Ecto neural progenitor cell (in vitro differentiated cells): ENCODE measurements at regions not wholly inside any gene's neighbourhood (a gene's known extent, or its start where the extent isn't known, plus 50 kb on each side); places are given as distances from the start of the nearest gene placed in this dataset.

Experiments used
- DNase-seq: peaks from one replicate; pipeline ENCODE4 v3.0.0-alpha.2; 2018; ENCODE audit warnings: low spot score

DNA sequence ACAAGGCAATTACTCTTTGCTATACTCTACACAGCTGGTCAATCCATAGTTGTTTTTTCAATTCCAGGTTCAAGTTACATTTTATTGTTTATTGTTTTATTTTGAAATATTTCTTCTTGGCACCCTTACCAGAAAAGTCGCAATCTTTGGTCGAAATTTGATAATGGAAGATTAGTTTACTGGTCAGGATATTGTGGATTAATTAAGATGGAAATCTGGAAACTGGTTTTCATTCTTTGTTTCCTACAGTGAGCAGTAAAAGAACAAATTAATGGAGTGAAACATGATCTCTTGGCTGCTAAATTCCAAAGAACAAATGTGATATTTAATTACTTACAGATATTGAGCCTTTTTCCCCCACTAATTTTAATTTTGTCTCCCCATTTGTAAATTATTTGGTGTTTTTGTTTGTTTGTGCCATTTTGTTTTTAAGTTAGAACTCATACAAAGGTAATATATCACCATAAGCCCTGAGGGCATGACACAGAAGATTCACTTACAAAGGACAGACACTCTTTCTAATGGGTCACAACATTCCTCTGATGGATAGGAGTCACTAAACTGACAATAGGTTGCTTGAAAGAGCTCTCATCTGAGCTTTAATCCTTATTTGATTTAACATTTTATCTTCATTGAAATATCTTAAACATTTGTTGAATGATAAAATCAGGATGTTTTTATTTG, 700.2 kb downstream of the KCNJ2 start:
- DNase-seq: no peak

DNA sequence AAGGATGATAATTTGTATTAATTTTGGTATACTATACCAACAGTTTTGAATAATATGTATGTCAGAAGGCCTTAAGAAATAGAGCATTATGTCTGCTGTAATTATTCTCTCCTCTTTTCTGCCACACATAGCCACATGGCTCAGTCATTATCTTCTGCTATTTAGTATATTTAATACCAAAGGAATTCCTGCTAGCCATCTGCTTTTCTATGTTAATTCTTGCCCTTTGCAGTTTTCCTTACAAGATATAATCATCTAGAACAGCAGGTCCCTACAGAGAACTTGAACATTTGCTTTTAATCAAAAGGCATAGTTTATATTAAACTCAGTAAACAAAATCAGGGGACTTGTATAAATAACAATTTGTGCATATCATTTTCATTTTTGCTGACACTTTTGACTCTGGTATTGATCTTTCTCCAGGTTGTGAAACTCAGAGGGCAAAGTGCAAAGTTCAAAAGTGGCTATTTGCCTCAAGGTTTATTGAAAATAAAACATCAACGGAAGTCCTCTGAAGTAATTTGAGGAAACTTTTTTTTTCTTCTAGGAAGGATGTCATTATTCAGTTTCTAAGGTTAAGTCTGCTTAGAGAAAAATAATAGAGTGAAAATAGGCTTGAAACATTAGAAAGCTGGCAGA, 702.0 kb downstream of the KCNJ2 start:
- no peak for DNase-seq

DNA sequence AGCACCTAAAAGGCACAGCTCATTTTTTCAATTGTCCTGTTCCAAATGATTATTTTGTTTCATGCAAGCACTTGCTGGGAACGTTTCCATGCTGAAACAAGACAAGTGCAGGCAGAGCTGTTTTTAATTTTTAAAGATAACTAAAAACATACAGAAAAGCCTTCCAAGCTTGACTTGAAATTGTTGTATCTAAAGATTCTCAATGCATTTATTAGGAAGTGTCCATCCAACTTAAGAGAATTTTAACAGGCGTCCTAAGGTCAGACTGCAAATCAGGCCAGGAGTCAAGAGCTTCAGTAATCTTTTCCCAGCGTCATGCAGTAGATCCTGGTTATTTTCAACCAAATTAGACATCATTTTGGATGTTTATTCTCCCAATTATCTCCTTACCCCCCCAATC, 702.8 kb downstream of the KCNJ2 start:
- no peak for DNase-seq

GRCh38 chr17:70875729-70876310, 706.5 kb downstream of the KCNJ2 start:
- DNase-seq: no peak

DNA sequence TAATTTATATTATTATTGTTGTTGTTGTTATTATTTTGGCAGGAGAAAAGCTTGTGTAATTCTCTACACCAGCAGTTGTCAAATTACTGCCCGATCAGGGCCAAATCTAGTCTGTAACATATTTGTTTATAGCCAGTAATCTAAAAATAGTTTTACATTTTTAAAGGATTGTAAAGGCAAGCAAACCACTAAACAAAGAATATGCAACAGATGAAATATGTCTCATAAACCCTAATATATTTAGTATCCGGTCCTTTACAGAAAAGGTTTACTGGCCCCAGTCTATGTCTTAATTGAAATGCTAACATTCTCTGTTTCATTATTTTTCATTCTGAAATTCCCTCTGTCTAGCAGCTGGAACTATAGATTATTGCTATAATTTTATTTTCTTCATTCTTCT, 709.5 kb downstream of the KCNJ2 start:
- DNase-seq: no peak

GRCh38 chr17:70879401-70879800, 710.1 kb downstream of the KCNJ2 start:
- DNase-seq: no peak

- DNase-seq: no peak
Observed at GRCh38 chr17:70881093-70881492, 711.8 kb downstream of the KCNJ2 start.

GRCh38 chr17:70882504-70882903, 713.2 kb downstream of the KCNJ2 start:
- no peak for DNase-seq

- DNase-seq: no peak
Observed at GRCh38 chr17:70886648-70887047, 717.3 kb downstream of the KCNJ2 start.

DNA sequence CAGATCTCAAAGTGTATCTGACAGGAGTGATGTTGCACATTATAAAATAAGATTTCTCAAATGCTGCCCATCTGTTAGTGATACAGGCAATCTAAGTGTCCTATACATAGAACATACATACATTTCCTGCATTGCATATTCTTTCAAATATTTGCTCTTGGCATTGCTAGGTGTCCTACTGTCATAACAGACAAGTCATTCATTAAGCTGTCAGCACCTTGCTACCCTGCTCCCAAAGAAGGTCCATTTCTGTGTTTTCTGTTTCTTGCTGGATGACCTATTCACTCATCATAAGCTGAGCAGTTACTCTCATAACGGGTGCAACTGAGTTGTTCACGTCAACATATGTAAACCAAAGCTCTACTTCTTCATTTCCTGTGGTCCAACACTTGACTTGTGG, 719.0 kb downstream of the KCNJ2 start:
- no peak for DNase-seq

DNA sequence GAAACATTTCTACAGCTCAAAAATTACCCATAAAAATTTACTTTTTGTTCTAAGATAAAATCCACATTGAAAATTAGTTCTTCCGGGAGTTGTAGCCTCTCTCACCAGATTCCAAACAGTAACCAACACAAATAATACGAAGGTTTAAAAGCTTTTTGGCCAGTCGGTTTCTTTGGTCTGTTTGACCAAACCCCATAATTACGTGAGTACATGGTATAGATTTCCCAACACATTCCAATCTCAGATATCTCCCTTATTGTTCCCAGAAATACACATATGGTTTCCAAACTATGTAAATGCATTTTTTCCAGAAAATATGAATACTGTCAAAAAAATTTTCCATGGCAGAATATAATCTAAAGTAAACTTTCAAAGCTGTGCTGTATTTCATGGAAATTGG, 722.0 kb downstream of the KCNJ2 start:
- DNase-seq: no peak

DNA sequence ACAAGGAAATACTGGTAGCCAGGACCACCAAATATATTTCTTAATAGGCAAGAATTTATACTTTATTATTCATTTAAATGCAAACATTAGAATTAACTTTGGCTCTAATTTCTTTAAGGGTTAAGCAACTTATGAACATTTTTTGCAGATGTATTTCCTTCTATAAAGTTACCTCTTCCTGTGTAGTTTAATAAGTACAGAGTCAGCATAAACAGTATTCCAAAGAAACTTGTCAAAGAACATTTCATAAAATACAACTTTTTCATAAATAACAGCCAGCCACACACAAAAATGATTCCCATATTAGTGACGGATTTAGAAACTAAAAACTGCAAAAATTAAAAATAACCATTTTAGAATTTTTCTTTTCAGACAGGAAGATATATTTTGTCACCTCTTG, 723.2 kb downstream of the KCNJ2 start:
- no peak for DNase-seq

DNA sequence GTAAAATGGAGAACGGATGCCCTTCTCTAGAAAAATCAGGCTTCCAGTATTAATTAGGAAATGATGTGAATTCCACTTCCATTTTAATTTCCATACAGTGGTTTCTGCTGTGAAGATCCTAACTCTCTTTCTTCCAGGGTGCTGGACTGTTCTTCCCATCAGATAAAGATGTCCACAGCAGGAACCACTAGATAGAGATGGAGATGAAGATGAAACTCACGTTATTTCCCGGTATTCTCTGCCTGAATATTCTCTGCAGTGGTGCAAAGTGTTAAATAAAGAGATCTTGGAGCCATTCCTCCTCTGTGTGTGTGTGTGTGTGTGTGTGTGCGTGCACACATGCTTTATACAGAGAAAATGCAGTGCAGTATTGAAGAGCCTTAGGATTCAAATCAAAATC, 727.5 kb downstream of the KCNJ2 start:
- DNase-seq: no peak

DNA sequence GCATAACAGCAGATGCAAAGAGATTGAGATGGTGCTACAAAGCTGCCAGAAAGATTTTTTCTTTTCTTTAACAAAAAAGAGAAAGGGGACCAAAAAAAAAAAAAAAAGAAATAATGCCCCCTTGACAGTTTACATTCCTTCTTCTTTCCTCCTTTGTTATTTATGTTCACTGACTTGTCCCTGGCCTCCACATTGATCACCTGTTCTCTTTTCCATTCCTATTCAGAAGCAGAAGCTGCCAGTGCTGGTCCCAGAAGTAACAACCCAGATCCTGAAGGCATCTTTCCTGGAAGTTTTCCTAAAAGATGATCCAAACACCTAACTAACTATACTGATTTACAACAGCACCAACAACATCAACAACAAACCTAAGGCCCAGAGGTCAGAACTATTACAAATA, 728.1 kb downstream of the KCNJ2 start:
- DNase-seq: no peak

DNA sequence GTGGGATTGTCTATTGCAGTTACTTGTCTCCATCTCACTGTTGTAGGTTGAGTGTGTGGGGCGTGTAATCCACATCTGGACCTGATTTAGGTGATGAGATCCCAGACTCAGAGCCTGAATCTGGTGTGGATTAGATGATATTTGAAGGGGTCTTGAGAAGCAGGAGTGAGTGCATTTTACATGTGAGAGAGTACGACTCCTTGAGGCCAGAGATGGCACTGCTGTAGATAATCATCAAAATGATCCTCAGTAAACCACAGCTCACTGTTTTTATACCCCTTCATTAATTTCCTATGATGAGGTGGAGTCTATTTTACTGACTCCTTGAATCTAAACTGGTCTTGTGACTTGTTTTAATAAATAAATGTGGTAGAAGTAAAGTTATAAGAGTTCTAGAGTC, 732.5 kb downstream of the KCNJ2 start:
- DNase-seq: no peak

GRCh38 chr17:70905796-70906195, 736.5 kb downstream of the KCNJ2 start:
- DNase-seq: no peak

DNA sequence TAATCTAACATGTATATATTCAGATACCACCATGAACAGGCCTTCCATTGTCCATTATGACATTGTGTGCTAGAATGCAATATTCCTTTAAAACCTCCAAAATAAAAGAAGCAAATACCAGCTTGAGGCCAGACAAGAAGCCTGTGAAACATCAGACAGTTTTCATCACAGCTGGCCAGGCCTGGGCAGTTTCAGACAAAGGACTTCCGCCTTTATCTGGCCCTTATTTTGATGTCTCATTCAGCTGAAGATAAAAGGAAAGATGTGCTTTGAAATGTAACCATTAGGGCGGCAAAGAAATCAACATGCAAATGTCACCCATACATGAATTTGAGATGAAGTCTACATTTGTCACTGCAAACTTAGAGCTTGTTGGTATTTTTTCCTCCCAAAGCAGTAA, 737.5 kb downstream of the KCNJ2 start:
- DNase-seq: no peak

GRCh38 chr17:70912716-70913485, 743.6 kb downstream of the KCNJ2 start:
- no peak for DNase-seq

DNA sequence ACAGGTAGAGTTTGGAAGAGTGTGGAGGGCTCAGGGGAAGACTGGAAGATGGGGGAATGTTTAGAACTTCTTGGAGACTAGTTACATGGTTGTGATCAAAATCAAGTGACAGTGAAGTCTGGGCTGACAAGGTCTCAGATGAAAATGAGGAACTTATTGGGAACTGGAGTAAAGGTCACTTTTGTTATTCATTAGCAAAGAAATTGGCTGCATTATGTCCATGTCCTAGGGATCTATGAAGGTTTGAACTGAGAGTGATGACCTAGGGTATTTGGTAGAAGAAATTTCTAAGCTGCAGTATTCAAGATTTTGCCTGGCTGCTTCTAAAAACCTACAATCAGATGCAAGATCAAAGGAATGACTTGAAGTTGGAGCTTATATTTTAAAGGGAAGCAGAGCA, 747.1 kb downstream of the KCNJ2 start:
- DNase-seq: no peak

GRCh38 chr17:70919241-70919640, 749.9 kb downstream of the KCNJ2 start:
- no peak for DNase-seq

DNA sequence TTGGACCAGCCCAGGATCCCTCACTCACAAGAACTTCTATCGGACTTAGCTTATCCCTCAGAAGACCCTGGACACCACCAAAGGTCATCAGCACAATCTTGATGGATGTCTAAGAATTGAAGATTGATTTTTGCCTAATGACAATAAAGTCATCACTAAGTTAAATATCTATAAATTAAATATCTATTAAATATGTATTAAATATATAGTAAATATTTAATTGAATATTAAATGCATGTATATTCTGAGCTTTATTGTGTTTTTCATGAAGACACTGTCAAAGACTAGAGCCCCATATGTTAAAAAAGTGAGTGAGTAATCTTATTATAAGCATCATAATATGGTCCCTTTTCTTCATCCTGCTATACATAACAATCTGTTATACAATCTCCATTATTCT, 751.1 kb downstream of the KCNJ2 start:
- DNase-seq: no peak

- DNase-seq: no peak
Observed at GRCh38 chr17:70922268-70922667, 752.9 kb downstream of the KCNJ2 start.

DNA sequence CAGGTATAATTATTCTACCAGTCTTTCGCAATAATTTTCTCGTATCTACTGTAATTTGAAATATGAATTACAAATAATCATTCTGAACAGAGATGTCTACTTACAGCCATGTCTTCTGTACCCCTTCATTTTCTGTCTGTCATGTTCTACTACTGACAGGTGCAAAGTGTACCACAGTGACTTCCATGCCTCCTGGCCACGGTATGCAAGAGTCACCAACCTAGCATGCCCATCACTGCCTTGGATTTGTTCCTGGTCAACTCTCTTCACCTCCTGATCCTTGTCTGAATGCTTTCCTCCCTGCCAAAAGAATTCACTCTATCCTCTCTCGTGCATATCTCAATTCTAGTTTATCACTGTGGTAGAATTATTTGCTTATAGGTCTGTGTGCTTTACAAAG, 755.4 kb downstream of the KCNJ2 start:
- DNase-seq: no peak
